GM23248 (cell line): ENCODE measurements at regions not wholly inside any gene's neighbourhood (a gene's known extent, or its start where the extent isn't known, plus 50 kb on each side); places are given as distances from the start of the nearest gene placed in this dataset.

Experiments used
- DNase-seq: peaks from one replicate; pipeline ENCODE4 v3.0.0-alpha.2; 2015
- H2AFZ ChIP-seq: fragments of 200-600 bp; sonication (generic); 2 replicates; pipeline ENCODE4 v1.6.1; 2016; ENCODE audit warnings: antibody characterized with exemption
- H3F3A ChIP-seq: fragments of 200-600 bp; sonication (generic); 2 replicates; pipeline ENCODE4 v1.6.1; 2016; ENCODE audit warnings: mild to moderate bottlenecking, antibody characterized with exemption, mixed run types; ENCODE audit not compliant: insufficient read depth
- H3K27ac ChIP-seq: fragments of 200-600 bp; sonication (generic); 2 replicates; pipeline ENCODE4 v1.5.1; 2016; ENCODE audit warnings: mild to moderate bottlenecking
- H3K27me3 ChIP-seq: fragments of 200-600 bp; sonication (generic); replicated peaks from 2 replicates; pipeline ENCODE4 v1.6.1; 2016; ENCODE audit warnings: mild to moderate bottlenecking; ENCODE audit not compliant: insufficient read depth
- H3K36me3 ChIP-seq: fragments of 200-600 bp; sonication (generic); 2 replicates; pipeline ENCODE4 v1.6.1; 2016; ENCODE audit warnings: low read depth, mild to moderate bottlenecking
- H3K4me1 ChIP-seq: fragments of 200-600 bp; sonication (generic); 2 replicates; pipeline ENCODE4 v1.6.1; 2016; ENCODE audit warnings: mild to moderate bottlenecking; ENCODE audit not compliant: insufficient read depth
- H3K4me2 ChIP-seq: fragments of 200-600 bp; sonication (generic); one replicate; pipeline ENCODE4 v1.6.1; 2016; ENCODE audit warnings: mild to moderate bottlenecking; ENCODE audit not compliant: unreplicated experiment
- H3K4me3 ChIP-seq: fragments of 200-600 bp; sonication (generic); 2 replicates; pipeline ENCODE4 v1.5.1; 2016; ENCODE audit warnings: mild to moderate bottlenecking
- H3K79me2 ChIP-seq: fragments of 200-600 bp; sonication (generic); 2 replicates; pipeline ENCODE4 v1.6.1; 2016; ENCODE audit warnings: mild to moderate bottlenecking; ENCODE audit not compliant: insufficient read depth
- H3K9ac ChIP-seq: fragments of 200-600 bp; sonication (generic); 2 replicates; pipeline ENCODE4 v1.6.1; 2016; ENCODE audit warnings: mild to moderate bottlenecking
- H3K9me2 ChIP-seq: fragments of 200-600 bp; sonication (generic); 2 replicates; pipeline ENCODE4 v1.6.1; 2016; ENCODE audit warnings: mixed run types, mild to moderate bottlenecking, moderate library complexity; ENCODE audit not compliant: insufficient read depth
- H3K9me3 ChIP-seq: fragments of 200-600 bp; sonication (generic); one replicate; pipeline ENCODE4 v1.6.1; 2017; ENCODE audit warnings: low read depth
- H4K20me1 ChIP-seq: fragments of 200-600 bp; sonication (generic); 2 replicates; pipeline ENCODE4 v1.6.0; 2016; ENCODE audit not compliant: insufficient read depth
- EZH2 ChIP-seq: fragments of 200-600 bp; sonication (generic); IDR thresholded peaks from 2 replicates; pipeline ENCODE4 v1.6.1; 2018; ENCODE audit warnings: antibody characterized with exemption, mild to moderate bottlenecking; ENCODE audit not compliant: insufficient read depth, poor library complexity, severe bottlenecking
- EZH2phosphoT487 ChIP-seq: fragments of 200-600 bp; sonication (generic); IDR thresholded peaks from 2 replicates; pipeline ENCODE4 v1.6.1; 2018; ENCODE audit warnings: antibody characterized with exemption, moderate library complexity, mild to moderate bottlenecking, low read depth; ENCODE audit not compliant: insufficient read depth
- WGBS, 2 experiments: methylation state at CpG; one replicate each; pipeline ENCODE4 v1.1.6; 2015 to 2017; ENCODE audit warnings: low lambda C conversion rate in 2 of 2, low coverage in 1 of 2; ENCODE audit errors: missing lambda C conversion rate in 2 of 2; 5-methylcytosine and 5-hydroxymethylcytosine counted together
- in situ Hi-C: fragments of 300-500 bp; cut with MboI; formaldehyde crosslinking; loops from 2 replicates; pipeline ENCODE4 v1.15.0; 2020

DNA sequence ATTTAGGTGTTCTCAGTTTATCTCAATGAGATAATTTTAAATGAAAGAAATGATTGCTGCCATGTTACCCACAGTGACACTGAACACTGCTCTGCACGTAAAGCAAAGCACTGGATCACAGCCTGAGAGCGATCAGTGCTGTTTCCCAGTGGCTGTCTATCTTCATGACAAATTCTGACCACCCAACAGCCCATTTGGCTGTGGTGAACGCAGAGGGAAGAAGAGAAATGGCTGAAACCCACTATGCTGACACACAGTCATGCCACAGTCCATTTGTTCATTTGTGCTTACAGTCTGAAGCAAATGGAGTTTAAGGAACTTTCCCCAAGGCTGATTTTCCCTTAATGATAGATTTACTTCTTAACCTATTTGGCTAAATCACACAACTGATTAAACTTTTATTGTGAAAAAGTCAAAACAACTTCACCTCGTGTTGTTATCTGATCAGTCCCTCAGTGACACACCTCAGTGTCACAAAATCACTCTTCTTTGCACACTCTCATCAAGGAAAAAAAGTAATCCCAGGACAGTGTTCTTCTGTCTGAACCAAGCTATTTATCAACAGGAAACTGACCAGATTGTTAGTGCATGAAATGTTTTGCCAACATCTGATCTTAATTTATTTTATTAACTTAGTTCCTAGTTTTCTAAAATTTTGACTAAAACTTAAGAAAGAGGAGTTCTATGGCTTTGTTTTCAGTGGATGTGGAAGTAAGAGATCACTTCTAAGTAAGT is 225.1 kb downstream of the TBX18 start:
- peak; percentile 30 for DNase-seq
- H3K4me2 ChIP-seq: no peak overlapping the region

DNA sequence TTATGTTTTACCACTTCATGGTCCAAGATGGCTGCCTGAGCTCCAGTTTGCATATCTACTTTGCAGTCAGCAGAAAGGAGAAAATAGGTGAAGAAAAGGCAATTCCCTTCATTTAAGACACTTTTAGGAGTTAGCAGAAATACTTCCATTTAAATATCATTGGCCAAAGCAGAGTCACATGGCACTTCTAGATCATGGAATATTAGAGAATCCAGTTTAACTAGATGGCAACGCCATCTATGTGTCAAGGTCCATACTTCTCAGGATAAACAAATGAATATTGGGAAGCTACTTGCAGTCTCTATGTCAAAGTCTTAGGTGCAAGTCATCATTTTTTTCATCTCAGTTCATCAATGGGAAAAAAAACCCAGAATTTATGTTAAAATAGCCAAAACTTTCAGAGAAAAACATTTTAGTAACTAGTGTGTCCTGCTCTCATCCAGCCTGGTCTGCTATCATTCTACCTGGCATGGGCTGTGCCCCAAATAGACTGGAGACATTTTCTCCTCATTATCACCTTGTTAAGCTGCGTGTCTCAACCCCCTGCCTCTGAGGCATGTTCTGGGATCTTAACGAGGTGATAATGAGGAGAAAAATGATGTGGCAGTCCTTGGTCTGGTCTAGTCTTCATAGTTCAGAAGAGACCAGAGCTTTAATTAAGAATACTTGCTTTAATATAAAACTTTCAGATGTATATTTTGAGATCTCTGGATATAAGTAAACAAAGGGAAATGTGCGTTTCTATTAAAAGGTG is 227.3 kb downstream of the TBX18 start:
- Histone ChIP-seq H3K79me2 (no peaks in the 10 kb centered on the region), H3K4me2 (no peak overlapping the region), H4K20me1 (no peaks in the 10 kb centered on the region), H3K27ac (no peak overlapping the region), H3F3A (no peaks in the 10 kb centered on the region), H3K9ac (no peak overlapping the region), H3K4me3 (no peak overlapping the region), H3K27me3 (no peaks in the 10 kb centered on the region), H3K36me3 (no peaks in the 10 kb centered on the region), H3K4me1 (peaks cover 5% of the 10 kb centered on the region; the same call in 1 of the 2 replicates), H2AFZ (no peak overlapping the region), H3K9me2 (no peaks in the 10 kb centered on the region), H3K9me3 (no peaks in the 10 kb centered on the region)
- no peak for DNase-seq
- in situ Hi-C loops: no loop called here
- TF ChIP-seq EZH2 (no peak), EZH2phosphoT487 (no peak)
- WGBS, 2 experiments: 87 to 90% methylated on average over 4 of the region's 4 CpGs

More for the DNA sequence above, 225.1 kb downstream of the TBX18 start:
- H4K20me1 ChIP-seq: no peaks in the 10 kb centered on the region
- H3K36me3 ChIP-seq: no peaks in the 10 kb centered on the region
- no peaks in the 10 kb centered on the region for H3K79me2 ChIP-seq
- peaks cover 5% of the 10 kb centered on the region; the same call in 1 of the 2 replicates for H3K4me1 ChIP-seq
- H3F3A ChIP-seq: no peaks in the 10 kb centered on the region
- WGBS, 2 experiments: 42 to 52% methylated on average over 4 of the region's 4 CpGs
- H3K27ac ChIP-seq: no peak overlapping the region
- H3K9me2 ChIP-seq: no peaks in the 10 kb centered on the region
- no peak overlapping the region for H2AFZ ChIP-seq
- H3K9ac ChIP-seq: no peak overlapping the region
- H3K9me3 ChIP-seq: no peaks in the 10 kb centered on the region
- TF ChIP-seq EZH2 (no peak), EZH2phosphoT487 (no peak)
- no peaks in the 10 kb centered on the region for H3K27me3 ChIP-seq
- in situ Hi-C loops: no loop called here
- H3K4me3 ChIP-seq: no peak overlapping the region

- DNase-seq: no peak
- Histone ChIP-seq H3K36me3 (no peaks in the 10 kb centered on the region), H2AFZ (no peak overlapping the region)
Observed at GRCh38 chr6:84528201-84528600, 236.2 kb downstream of the TBX18 start.

GRCh38 chr6:84526631-84527030 is 237.8 kb downstream of the TBX18 start:
- DNase-seq: no peak
- Histone ChIP-seq H3K79me2 (no peaks in the 10 kb centered on the region), H3K36me3 (no peaks in the 10 kb centered on the region), H3K9me3 (no peaks in the 10 kb centered on the region), H3K4me1 (peaks cover 4% of the 10 kb centered on the region), H3K4me2 (no peak overlapping the region), H3K4me3 (no peak overlapping the region), H3K27ac (no peak overlapping the region), H4K20me1 (no peaks in the 10 kb centered on the region), H3K27me3 (no peaks in the 10 kb centered on the region), H3F3A (peaks cover 4% of the 10 kb centered on the region; the same call in 1 of the 2 replicates), H3K9ac (no peak overlapping the region), H2AFZ (no peak overlapping the region), H3K9me2 (no peaks in the 10 kb centered on the region)
- no peak for TF ChIP-seq EZH2phosphoT487
- no peak for TF ChIP-seq EZH2
- in situ Hi-C loops: no loop called here
- WGBS, 2 experiments: 96 to 98% methylated on average over 2 of the region's 2 CpGs

More at GRCh38 chr6:84528201-84528600, 236.2 kb downstream of the TBX18 start:
- no peaks in the 10 kb centered on the region for H4K20me1 ChIP-seq
- no peaks in the 10 kb centered on the region for H3K9me2 ChIP-seq
- no peaks in the 10 kb centered on the region for H3K4me1 ChIP-seq
- no peaks in the 10 kb centered on the region for H3F3A ChIP-seq
- no peaks in the 10 kb centered on the region for H3K79me2 ChIP-seq
- H3K9ac ChIP-seq: no peak overlapping the region
- H3K9me3 ChIP-seq: no peaks in the 10 kb centered on the region
- no peak overlapping the region for H3K4me3 ChIP-seq
- no peak overlapping the region for H3K4me2 ChIP-seq
- in situ Hi-C loops: no loop called here
- H3K27me3 ChIP-seq: no peaks in the 10 kb centered on the region
- H3K27ac ChIP-seq: no peak overlapping the region
- no peak for TF ChIP-seq EZH2
- no peak for TF ChIP-seq EZH2phosphoT487
